DOHH2 (cell line): ENCODE measurements at regions not wholly inside any gene's neighbourhood (a gene's known extent, or its start where the extent isn't known, plus 50 kb on each side); places are given as distances from the start of the nearest gene placed in this dataset.

Experiments
- H3F3A ChIP-seq: fragments of 200-600 bp; sonication (generic), shearing (Covaris generic); 2 replicates; pipeline ENCODE4 v1.6.0; 2016; ENCODE audit warnings: antibody characterized with exemption, mild to moderate bottlenecking; ENCODE audit not compliant: control insufficient read depth, insufficient read depth
- H3K27ac ChIP-seq: fragments of 200-600 bp; sonication (generic); 2 replicates; pipeline ENCODE4 v1.5.1; 2014; ENCODE audit warnings: low read depth, mild to moderate bottlenecking, low read length, moderate library complexity
- H3K27me3 ChIP-seq: fragments of 200-600 bp; sonication (generic); 2 replicates; pipeline ENCODE4 v1.6.1; 2014; ENCODE audit warnings: mild to moderate bottlenecking, low read length, mixed read lengths; ENCODE audit not compliant: control insufficient read depth
- H3K36me3 ChIP-seq: fragments of 200-600 bp; sonication (generic); 2 replicates; pipeline ENCODE4 v1.6.1; 2014; ENCODE audit warnings: mild to moderate bottlenecking, low read length, moderate library complexity, mixed read lengths; ENCODE audit not compliant: control insufficient read depth
- H3K4me1 ChIP-seq: fragments of 200-600 bp; sonication (generic); 2 replicates; pipeline ENCODE4 v1.6.1; 2014; ENCODE audit warnings: mild to moderate bottlenecking, low read length, mixed read lengths; ENCODE audit not compliant: control insufficient read depth
- H3K4me2 ChIP-seq: fragments of 200-600 bp; sonication (generic); 2 replicates; pipeline ENCODE4 v1.6.0; 2014; ENCODE audit warnings: mild to moderate bottlenecking, low read length, moderate library complexity
- H3K4me3 ChIP-seq: fragments of 200-600 bp; sonication (generic); 2 replicates; pipeline ENCODE4 v1.5.1; 2014; ENCODE audit warnings: mild to moderate bottlenecking, low read length, mixed read lengths
- H3K79me2 ChIP-seq: fragments of 200-600 bp; sonication (generic); 2 replicates; pipeline ENCODE4 v1.6.1; 2014; ENCODE audit warnings: mild to moderate bottlenecking, low read length, mixed read lengths; ENCODE audit not compliant: control insufficient read depth
- H3K9me2 ChIP-seq: fragments of 200-600 bp; sonication (generic); replicated peaks from 2 replicates; pipeline ENCODE4 v1.6.1; 2014; ENCODE audit warnings: mild to moderate bottlenecking, low read length, mixed read lengths; ENCODE audit not compliant: control insufficient read depth
- H3K9me3 ChIP-seq: fragments of 200-600 bp; sonication (generic); 2 replicates; pipeline ENCODE4 v1.6.1; 2014; ENCODE audit warnings: antibody characterized with exemption, low read length, mixed read lengths; ENCODE audit not compliant: control insufficient read depth, insufficient read depth
- H4K20me1 ChIP-seq: fragments of 200-600 bp; sonication (generic); 2 replicates; pipeline ENCODE4 v1.6.0; 2014; ENCODE audit warnings: low read depth, mild to moderate bottlenecking, antibody characterized with exemption, low read length, moderate library complexity; ENCODE audit not compliant: control insufficient read depth, insufficient read depth
- EZH2phosphoT487 ChIP-seq: fragments of 200-600 bp; sonication (generic); IDR thresholded peaks from 2 replicates; pipeline ENCODE4 v1.6.1; 2017; ENCODE audit warnings: borderline replicate concordance, mild to moderate bottlenecking, antibody characterized with exemption, low read length, moderate library complexity, mixed read lengths
- TF ChIP-seq, protein P1 (sequence below): fragments of 200-600 bp; sonication (generic); IDR thresholded peaks from one replicate; pipeline ENCODE4 v1.5.1; 2014; ENCODE audit warnings: antibody characterized with exemption, mild to moderate bottlenecking, low read depth, low read length; ENCODE audit not compliant: poor library complexity, severe bottlenecking

DNA sequence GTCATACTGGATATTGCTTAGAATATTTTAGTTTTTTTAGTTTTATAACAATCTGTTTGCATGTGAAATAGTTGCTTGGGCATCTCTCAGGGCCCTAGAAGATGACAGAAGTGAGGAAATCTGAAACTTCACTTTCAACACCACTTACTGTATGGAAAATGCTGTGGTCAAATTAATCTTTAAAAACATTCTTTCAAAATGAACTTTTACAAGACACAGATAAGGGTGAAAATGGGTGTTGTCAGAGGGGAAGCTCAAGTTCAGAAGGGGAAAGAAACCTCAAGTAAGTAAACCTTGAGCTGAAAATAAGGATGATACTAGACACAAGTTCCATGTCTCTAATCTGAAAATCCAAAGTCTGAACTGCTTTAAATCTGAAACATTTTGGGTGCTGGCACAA, 1840.1 kb upstream of the RAG2 start:
- no peaks in the 10 kb centered on the region for H3F3A ChIP-seq
- H3K27me3 ChIP-seq = no peaks in the 10 kb centered on the region
- no peaks in the 10 kb centered on the region for H3K9me3 ChIP-seq
- TF ChIP-seq, protein P1, sequence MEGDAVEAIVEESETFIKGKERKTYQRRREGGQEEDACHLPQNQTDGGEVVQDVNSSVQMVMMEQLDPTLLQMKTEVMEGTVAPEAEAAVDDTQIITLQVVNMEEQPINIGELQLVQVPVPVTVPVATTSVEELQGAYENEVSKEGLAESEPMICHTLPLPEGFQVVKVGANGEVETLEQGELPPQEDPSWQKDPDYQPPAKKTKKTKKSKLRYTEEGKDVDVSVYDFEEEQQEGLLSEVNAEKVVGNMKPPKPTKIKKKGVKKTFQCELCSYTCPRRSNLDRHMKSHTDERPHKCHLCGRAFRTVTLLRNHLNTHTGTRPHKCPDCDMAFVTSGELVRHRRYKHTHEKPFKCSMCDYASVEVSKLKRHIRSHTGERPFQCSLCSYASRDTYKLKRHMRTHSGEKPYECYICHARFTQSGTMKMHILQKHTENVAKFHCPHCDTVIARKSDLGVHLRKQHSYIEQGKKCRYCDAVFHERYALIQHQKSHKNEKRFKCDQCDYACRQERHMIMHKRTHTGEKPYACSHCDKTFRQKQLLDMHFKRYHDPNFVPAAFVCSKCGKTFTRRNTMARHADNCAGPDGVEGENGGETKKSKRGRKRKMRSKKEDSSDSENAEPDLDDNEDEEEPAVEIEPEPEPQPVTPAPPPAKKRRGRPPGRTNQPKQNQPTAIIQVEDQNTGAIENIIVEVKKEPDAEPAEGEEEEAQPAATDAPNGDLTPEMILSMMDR = no peak
- no peak for TF ChIP-seq EZH2phosphoT487
- H3K79me2 ChIP-seq = no peaks in the 10 kb centered on the region
- H3K4me2 ChIP-seq = no peak overlapping the region
- no peaks in the 10 kb centered on the region for H3K4me1 ChIP-seq
- H3K36me3 ChIP-seq = no peaks in the 10 kb centered on the region
- no peak overlapping the region for H3K27ac ChIP-seq
- no peaks in the 10 kb centered on the region for H4K20me1 ChIP-seq
- H3K9me2 ChIP-seq = no peaks in the 10 kb centered on the region
- no peak overlapping the region for H3K4me3 ChIP-seq

DNA sequence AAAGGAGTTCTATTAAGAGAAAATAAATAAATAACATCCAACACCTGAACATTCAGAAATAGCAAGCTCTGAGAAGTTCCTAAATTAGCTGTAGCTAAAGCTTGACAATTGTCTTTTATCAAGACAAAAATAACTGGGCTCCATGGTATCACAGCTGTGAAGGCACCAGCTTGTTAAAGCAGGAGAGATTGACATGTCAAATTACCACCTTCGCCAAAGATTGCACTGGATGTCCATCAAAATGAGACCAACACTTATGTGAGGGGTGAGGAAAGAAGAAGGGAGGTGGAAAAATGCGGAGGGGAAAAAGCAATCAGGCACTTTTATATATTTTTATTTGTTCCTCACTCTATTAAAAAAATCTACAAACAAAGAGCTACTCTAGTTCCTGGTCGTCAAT, 1827.5 kb upstream of the RAG2 start:
- H4K20me1 ChIP-seq = no peaks in the 10 kb centered on the region
- H3K36me3 ChIP-seq = no peaks in the 10 kb centered on the region
- no peaks in the 10 kb centered on the region for H3K9me2 ChIP-seq
- no peak overlapping the region for H3K4me3 ChIP-seq
- no peaks in the 10 kb centered on the region for H3F3A ChIP-seq
- H3K27me3 ChIP-seq = no peaks in the 10 kb centered on the region
- H3K4me2 ChIP-seq = no peak overlapping the region
- TF ChIP-seq EZH2phosphoT487 = no peak
- TF ChIP-seq, protein P1 = no peak
- H3K9me3 ChIP-seq = no peaks in the 10 kb centered on the region
- H3K27ac ChIP-seq = no peak overlapping the region
- no peaks in the 10 kb centered on the region for H3K79me2 ChIP-seq
- no peaks in the 10 kb centered on the region for H3K4me1 ChIP-seq

DNA sequence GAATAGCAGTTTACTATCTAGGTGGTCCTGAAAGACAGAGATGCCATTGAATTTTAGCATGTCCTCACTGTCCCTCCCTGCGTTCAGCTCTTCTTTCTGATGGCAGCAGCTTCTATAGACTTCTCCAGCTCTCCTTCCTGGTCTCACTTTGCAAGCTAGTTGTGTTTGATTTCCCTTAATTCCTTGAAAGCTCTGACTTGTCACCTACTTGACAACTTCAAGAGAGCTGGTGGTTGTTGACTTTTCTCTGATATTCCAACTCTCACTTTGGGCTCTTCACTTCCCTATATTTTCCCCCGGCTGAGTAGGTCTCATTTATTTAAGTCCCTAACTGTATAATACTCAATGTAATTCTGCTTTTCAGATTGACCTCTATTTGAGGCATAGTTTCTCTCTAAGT, 1825.0 kb upstream of the RAG2 start:
- no peaks in the 10 kb centered on the region for H3K36me3 ChIP-seq
- no peaks in the 10 kb centered on the region for H3K4me1 ChIP-seq
- no peak overlapping the region for H3K4me3 ChIP-seq
- H3K9me2 ChIP-seq = no peaks in the 10 kb centered on the region
- no peak overlapping the region for H3K27ac ChIP-seq
- H3K79me2 ChIP-seq = no peaks in the 10 kb centered on the region
- H3F3A ChIP-seq = no peaks in the 10 kb centered on the region
- H3K27me3 ChIP-seq = no peaks in the 10 kb centered on the region
- H3K4me2 ChIP-seq = no peak overlapping the region
- H4K20me1 ChIP-seq = no peaks in the 10 kb centered on the region
- H3K9me3 ChIP-seq = no peaks in the 10 kb centered on the region
- no peak for TF ChIP-seq EZH2phosphoT487
- TF ChIP-seq, protein P1 = no peak

DNA sequence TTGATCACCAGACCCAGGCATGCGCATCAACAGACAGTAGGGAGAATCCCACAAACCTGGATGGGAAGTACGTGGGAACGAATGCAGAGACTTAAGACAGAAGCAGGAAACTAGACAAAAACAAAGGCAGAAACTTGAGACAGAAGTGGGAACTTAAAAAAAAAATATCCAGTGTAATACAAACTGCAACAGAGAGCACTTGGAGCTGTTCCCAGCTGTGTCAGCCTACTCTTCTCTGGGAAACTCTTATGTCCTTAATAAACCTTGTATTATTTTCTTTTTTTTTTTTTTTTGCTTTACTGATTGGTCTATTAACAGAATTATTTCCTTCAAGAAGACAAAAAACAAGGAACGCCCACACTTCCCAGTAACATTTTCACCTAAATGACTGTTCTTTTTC, 1818.1 kb upstream of the RAG2 start:
- H4K20me1 ChIP-seq = no peaks in the 10 kb centered on the region
- no peak for TF ChIP-seq EZH2phosphoT487
- TF ChIP-seq, protein P1 = no peak

More for the DNA sequence above, 1818.1 kb upstream of the RAG2 start:
- Histone ChIP-seq H3F3A (no peaks in the 10 kb centered on the region), H3K36me3 (no peaks in the 10 kb centered on the region), H3K4me3 (no peak overlapping the region), H3K9me2 (no peaks in the 10 kb centered on the region), H3K27me3 (no peaks in the 10 kb centered on the region), H3K27ac (no peak overlapping the region), H3K79me2 (no peaks in the 10 kb centered on the region), H3K9me3 (peaks cover 5% of the 10 kb centered on the region; the same call in 1 of the 2 replicates), H3K4me1 (no peaks in the 10 kb centered on the region), H3K4me2 (no peak overlapping the region)
